Stimulated activated CD8-positive, alpha-beta memory T cell treated with anti-CD3 and anti-CD28 coated beads, Interleukin-12 subunit alpha, Interleukin-12 subunit beta, amount 100 ng/mL, for 1 hour (primary cell): ENCODE measurements at regions not wholly inside any gene's neighbourhood (a gene's known extent, or its start where the extent isn't known, plus 50 kb on each side); places are given as distances from the start of the nearest gene placed in this dataset.

Source experiments
- DNase-seq: peaks from one replicate; pipeline ENCODE4 v3.0.0-alpha.2; 2020; ENCODE audit warnings: low read depth

GRCh38 chr9:91042024-91042423 is 240.4 kb downstream of the SYK start:
- DNase-seq, result no peak

DNA sequence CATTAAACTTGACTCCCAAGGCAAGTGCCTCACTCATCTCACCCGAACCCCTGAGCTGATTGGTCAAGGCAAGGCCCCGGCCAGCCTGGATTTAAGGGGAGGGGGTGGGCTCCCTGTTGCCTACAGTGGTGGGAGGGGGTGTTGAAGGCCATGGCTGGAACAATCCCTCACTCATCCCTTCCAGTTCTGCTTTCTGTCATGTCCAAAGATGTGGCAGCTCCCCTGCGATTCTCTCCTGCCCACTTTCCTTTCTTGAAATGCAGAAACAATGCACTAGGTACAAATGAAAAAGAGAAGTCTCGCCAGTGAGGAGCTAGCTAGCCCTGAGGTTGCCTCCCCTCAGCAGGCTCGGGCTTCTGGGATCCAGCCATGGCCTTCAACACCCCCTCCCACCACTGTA is 240.9 kb downstream of the SYK start:
- DNase-seq, result no peak

GRCh38 chr9:91043056-91043810 is 241.6 kb downstream of the SYK start:
- no peak for DNase-seq

GRCh38 chr9:91043811-91044175 is 242.2 kb downstream of the SYK start:
- no peak for DNase-seq

- DNase-seq, result no peak
Measured at GRCh38 chr9:91044354-91044753, 242.7 kb downstream of the SYK start.

- no peak for DNase-seq
Measured at GRCh38 chr9:91045041-91045440, 243.4 kb downstream of the SYK start.

- DNase-seq, result no peak
Measured at GRCh38 chr9:91047529-91047928, 245.9 kb downstream of the SYK start.

DNA sequence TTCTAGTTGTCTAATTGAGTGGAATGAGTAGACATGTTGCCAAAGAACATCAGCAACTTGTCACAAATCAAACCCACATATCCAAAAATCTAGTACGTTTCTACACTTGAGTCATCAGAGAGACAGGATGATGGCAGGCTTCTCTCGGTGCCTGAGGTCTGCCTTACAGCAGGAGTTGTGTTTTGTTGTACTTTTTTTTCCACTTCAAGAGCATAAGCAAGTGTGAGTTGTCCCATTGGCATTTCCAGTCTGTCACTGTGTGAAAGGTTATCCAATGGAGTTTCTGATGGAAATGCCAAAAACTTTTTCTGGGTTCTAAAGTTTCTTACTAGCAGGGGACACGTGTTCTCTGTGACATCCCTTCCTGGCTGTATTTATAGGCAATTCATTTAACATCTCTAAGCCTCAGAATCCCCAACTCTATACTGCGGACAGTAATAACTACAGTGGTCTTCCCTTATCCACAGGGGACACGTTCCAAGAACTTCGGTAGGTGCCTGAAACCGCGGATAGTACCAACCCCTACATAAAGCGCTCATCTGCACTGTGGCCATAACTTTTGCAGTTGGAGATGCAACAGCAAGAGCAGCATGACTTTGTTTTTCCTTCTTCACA is 246.5 kb downstream of the SYK start:
- no peak for DNase-seq

- DNase-seq, result no peak
Measured at GRCh38 chr9:91048749-91049148, 247.1 kb downstream of the SYK start.

- no peak for DNase-seq
Measured at GRCh38 chr9:91053824-91054223, 252.2 kb downstream of the SYK start.

DNA sequence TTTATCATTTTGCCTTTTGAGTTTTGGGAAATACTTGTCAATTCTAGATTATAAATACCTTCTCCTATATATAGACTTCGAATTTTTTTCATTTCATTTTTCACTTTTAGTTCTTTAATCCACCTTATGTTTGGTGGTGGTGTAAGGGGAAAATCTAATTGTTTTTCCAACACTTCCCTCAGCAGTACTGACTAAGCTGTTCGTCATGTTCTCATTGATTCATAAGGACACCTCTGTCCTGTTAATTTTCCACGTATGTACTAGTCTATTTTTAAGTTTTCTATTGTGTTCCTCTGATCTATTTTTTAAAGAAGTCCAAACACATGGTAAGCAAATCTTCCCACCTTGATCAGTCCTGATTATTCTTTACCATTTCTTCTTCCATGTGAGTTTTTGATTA is 254.2 kb downstream of the SYK start:
- DNase-seq, result no peak

DNA sequence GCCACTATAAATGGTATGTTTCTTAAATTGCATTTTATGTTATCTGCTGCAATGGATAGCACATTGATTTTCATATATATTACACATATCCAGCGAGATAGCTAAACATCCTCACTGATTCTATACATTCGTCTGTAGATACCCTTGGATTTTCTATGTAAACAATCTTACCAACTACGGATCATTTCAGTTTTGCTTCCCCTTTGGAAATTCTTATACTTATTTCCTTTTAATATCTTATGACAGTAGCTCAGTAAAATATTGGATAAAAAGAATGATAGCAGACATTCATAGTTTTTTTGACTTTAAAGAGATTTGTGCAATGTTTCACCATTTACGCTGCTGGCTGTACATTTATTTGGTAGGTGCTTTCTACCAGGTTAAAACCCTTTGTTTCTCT is 254.9 kb downstream of the SYK start:
- DNase-seq, result no peak

- no peak for DNase-seq
Measured at GRCh38 chr9:91056917-91057316, 255.3 kb downstream of the SYK start.

DNA sequence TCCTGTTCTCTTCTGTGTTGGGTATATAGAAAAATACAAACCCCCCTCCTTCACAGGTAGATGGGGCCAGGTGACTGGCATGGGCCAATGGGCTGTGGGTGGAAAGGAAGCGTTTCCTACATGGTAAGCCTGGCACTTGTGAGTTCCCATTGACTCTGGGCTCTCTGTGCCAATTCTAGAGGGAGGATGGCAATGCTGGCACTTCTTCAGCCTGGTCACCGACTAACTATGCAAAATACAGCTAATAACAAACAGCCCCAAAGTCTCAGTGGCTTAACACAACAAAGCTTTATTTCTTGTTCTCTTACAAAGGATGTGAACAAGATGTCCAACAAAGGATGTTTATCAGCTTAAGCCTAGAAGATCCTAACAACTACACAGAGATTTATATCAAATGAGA is 258.1 kb downstream of the SYK start:
- no peak for DNase-seq

- no peak for DNase-seq
Measured at GRCh38 chr9:91060520-91061343, 259.1 kb downstream of the SYK start.

GRCh38 chr9:91061506-91061905 is 259.9 kb downstream of the SYK start:
- no peak for DNase-seq

DNA sequence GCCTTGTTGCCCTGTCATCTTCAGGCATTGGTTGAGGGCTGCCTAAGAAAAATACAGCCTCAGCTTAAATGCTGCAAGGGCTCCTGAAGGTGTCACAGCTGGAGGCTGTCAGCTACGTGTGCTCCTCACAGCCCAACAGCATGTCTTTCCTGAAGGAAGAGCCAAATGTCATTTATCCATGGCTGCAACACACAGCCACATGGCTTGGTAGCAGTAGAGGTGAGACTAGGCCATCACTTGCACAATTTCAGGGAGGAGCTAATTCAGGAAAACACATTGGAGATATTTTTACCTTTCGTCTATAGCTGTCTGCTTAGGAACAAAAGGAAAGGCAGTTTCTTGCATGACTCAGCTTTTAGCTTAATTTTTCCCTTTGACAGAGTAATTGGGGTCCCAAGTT is 260.7 kb downstream of the SYK start:
- DNase-seq, result no peak

DNA sequence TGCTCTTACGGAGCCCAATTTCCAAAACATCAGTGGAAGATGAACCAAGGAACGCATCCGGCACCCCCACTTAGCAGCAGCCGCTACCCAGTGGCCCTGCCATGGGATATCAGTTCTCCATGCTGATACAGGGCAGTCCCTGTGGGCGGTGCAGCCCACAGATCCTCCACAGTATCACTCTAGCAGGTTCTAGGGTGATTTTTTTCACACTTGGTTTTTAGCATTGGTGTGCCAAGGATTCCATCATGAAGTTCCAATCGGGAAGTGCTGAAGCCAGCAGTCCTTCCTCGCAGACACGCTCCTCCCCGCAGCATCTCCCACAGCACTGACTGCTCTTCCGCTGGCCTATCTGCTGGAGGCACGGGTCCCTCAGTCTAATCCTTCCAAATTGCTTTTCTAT is 261.9 kb downstream of the SYK start:
- no peak for DNase-seq

DNA sequence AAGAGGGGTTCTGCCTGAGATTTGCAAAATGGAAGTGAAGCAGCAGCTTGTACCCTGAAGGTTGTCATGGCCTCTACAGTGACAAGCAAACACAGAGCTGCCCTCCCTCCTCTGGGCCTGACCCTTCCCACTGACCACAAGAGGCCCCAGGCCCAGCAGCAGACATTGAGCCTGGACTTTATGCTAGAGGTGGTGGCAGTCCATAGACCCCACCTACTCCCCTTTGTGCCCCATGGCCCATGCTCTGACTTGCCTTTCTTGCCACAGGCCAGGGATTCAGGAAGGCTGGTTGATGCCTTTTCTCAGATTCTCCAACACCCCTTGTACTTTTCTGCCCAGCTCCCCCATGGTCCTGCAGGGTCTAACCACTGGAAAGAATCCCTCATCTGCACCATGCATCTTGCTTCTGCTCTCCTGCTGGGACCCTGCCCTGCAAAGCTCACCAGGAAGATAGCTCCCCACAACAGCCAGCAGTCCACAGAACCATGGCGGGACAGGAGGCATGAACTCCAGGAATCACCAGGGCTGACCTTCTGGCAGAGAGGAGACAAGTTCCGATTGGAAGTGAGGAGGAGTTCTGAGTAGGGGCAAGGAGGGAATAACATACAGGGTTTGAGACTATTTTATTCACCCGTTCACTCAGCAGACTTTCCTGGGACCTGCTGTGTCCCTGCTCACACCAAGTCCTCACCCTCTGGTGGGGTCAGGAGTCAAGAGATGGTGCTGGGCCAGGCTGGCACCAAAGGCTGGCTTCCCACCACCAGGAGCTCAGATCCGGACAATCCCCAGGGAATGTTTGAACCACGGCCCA is 263.8 kb downstream of the SYK start:
- no peak for DNase-seq

DNA sequence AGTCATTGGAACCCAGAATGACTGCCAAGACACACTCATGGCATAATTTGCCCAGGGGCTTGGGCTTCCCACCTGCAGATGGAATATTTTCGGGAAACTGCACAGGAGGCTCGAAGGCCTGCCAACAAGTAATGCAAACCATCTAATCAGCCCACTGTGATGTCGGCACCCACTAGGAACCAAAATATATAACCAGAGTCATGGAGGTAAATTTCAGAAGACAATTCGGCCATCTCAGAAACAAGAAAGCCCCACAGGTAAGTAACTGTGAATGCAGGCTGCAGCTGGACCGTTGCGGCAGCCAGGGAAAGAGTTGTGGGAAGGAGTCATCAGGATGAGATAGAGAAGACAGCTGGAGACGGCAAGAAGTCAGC is 264.4 kb downstream of the SYK start:
- no peak for DNase-seq

DNA sequence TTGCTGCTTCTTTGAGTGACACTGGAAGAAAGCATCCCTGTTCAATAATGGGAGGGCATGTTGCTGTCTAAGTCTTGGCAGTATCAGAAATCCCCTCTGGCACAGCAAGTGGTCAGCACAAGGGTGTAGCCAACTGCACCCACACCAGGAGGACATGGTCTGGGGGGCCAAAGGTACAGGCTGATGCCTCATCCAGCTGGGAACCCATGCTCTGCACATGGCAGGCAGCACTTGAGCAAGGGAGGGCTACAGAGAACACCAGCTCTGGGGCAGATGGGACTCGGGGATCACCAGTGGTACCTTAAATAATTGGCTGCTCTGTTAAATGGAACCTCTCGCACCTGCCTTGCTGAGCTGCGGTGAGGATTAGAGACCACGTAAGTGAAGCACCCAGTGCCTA is 265.2 kb downstream of the SYK start:
- DNase-seq, result no peak

DNA sequence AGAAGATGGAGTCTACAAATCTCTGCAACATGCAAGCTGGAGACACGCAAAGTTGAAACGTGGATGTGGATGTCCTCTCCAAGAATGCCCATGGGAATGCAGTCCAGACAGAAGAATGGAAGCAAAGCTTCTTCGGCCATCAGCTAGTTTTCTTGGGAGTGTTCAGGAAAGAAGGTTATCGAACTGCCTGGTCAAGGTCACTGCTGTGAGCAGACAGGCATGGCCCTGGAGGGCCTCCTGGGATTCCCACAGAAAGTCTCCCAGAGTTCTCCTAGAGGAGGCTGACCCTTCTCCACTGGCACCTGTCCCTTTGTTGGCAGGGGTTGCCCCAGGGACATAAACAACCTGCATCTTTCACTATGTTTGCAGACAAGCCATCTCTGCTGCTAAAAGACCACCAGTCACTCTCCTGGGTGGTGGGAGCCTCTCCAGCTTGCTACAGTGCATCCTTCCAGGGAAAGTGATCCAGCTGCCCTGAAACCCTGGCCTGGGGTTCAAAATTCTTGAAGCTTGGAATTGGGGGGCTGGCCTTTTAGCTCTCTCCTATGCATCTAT is 265.8 kb downstream of the SYK start:
- no peak for DNase-seq
